ENCODE measurements at regions not wholly inside any gene's neighbourhood (a gene's known extent, or its start where the extent isn't known, plus 50 kb on each side); places are given as distances from the start of the nearest gene placed in this dataset.
"Not testable (repeated sequence)": the region's sequence is repeated elsewhere in the genome, so short reads cannot be mapped to it uniquely, and the experiment has no call there.

- DNase-seq (ENCODE audit: low read depth in 4 of 4, low spot score in 2 of 4), result no peak
These were observed 495.6 kb upstream of the KLF6 start for GRCh38 chr10:4280461-4281189.

- DNase-seq (ENCODE audit: low read depth in 4 of 4, low spot score in 2 of 4), result no peak
These were observed 494.6 kb upstream of the KLF6 start for GRCh38 chr10:4279655-4280054.

GRCh38 chr10:4278186-4278585 is 493.2 kb upstream of the KLF6 start:
- DNase-seq (ENCODE audit: low read depth in 4 of 4, low spot score in 2 of 4), result no peak

DNA sequence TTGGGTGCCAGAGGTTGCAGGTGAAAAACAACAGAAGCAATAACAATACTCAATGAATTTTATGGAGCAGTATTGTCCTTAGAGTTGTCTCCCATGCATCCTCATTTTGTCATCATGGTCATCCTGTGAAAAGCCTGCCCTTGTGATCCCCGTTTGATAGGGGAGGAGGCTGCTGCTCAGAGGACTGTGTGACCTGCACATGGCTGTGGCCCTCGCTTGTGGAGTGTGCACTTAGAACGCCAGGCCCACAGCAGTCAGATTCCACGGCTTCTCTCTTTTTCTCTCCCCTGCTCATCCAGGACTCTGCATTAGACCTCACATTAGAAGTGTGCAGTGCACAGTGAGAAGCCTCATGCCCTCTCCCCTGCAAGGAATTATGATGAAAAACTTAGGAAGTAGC is 491.1 kb upstream of the KLF6 start:
- no peak for DNase-seq (ENCODE audit: low read depth in 4 of 4, low spot score in 2 of 4)

DNA sequence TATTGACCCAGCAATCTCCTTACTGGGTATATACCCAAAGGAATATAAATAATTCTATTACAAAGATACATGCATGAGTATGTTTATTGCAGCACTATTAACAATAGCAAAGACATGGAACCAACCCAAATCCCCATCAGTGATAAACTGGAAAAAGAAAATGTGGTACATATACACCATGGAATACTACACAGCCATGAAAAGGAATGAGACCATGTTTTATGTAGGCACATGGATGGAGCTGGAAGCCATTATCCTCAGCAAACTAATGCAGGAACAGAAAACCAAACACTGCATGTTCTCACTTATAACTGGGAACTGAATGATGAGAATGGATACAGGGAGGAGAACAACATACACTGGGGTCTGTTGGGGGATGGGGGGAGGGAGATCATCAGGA is 489.7 kb upstream of the KLF6 start:
- not testable (repeated sequence) for DNase-seq (ENCODE audit: low read depth in 4 of 4, low spot score in 2 of 4)

- no peak for DNase-seq (ENCODE audit: low read depth in 4 of 4, low spot score in 2 of 4)
These were observed 486.2 kb upstream of the KLF6 start for GRCh38 chr10:4271193-4271592.

DNA sequence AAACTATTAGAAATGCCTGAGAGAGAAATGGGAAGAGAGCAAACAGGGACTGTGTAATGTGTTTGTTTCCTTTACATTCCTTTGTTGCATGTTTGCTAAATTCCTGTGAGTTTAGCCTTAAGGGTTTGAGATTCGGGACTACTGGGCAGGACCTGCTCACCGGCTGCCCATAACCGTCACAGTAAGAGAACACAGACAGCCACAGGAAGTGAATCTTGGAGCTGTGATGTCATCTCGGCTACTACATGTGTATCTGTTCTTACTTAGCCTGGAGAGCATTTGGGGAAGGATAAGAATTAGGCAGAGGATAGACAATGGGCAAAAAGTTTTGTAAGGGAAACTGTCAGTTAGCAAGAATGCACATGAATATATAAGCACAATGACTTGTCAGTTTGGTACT is 485.1 kb upstream of the KLF6 start:
- DNase-seq (ENCODE audit: low read depth in 4 of 4, low spot score in 2 of 4), result no peak

- not testable (repeated sequence) for DNase-seq (ENCODE audit: low read depth in 4 of 4, low spot score in 2 of 4)
These were observed 483.5 kb upstream of the KLF6 start for GRCh38 chr10:4268490-4268889.

GRCh38 chr10:4267086-4267773 is 482.2 kb upstream of the KLF6 start:
- DNase-seq (ENCODE audit: low read depth in 4 of 4, low spot score in 2 of 4), result no peak

GRCh38 chr10:4266416-4267085 is 481.5 kb upstream of the KLF6 start:
- no peak for DNase-seq (ENCODE audit: low read depth in 4 of 4, low spot score in 2 of 4)

DNA sequence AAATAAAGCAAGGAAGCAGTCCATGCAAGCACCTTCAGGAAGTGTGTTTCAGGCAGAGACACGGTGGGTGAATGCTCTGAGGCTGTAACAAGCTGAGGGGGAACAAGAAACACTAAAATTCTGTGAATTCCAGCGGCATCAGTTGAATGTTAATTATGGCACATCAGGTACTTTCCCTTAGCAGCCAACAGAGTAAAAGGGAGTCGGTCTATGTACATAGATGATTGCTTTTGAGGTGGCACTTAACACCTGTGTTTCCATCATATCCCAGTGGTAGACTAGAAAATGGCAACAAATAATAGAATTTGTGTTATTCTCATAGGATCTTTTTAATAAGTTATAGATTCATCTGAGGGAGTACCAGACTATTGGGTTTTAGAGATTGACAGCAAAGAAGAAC is 481.0 kb upstream of the KLF6 start:
- no peak for DNase-seq (ENCODE audit: low read depth in 4 of 4, low spot score in 2 of 4)

DNA sequence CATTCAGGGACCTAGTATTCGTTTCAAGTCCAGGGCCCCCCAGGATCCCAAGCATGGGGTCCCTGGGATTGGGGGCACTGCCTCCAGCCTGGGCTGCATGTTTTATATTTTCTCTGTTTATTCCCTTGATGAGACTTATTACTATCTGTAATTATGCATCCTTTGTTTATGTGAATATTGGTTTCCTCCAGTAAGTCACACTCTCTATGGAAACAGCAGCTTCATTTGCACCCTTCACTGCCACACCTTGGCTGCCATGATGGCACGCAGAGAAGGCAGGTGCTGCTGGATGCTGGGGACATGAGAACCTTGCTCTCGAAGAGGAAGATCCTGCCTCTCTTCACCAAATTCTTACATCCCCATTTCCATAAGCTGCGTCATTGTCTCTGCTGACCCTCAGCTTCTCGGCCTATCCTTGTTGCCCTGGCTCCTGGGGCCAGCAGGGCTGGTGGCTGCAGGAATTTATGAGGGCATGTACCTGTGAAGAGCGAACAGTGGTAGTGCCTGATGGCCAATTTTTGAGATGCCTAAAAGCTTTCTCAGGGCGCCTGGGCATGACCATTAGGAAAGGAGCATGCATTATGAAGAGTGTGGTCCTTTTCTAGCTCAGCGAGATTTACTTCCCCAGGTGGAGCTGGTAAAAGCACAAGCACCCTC is 479.3 kb upstream of the KLF6 start:
- no peak for DNase-seq (ENCODE audit: low read depth in 4 of 4, low spot score in 2 of 4)

- no peak for DNase-seq (ENCODE audit: low read depth in 4 of 4, low spot score in 2 of 4)
These were observed 478.6 kb upstream of the KLF6 start for GRCh38 chr10:4263601-4263921.

GRCh38 chr10:4262870-4263600 is 478.0 kb upstream of the KLF6 start:
- DNase-seq (ENCODE audit: low read depth in 4 of 4, low spot score in 2 of 4), result no peak

DNA sequence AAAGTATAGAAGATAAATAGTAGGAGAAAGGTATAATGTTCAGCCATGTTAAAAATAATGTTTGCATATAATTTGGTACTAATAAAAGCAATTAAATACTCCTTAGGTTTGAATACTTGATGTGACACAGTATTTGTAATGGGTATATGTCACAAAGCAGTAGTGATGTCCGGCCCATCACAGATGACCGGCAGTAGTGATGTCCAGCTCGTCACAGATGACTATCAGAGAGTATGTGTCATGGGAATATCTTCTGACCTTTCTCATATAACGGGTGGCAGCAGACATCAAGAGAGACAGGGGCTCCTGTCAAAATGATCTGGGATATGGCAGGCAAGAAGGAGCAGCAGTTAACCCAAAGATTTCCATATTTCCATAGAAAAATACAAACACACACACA is 477.4 kb upstream of the KLF6 start:
- DNase-seq (ENCODE audit: low read depth in 4 of 4, low spot score in 2 of 4), result no peak

- no peak for DNase-seq (ENCODE audit: low read depth in 4 of 4, low spot score in 2 of 4)
These were observed 475.6 kb upstream of the KLF6 start for GRCh38 chr10:4260483-4261124.

GRCh38 chr10:4257939-4258465 is 473.0 kb upstream of the KLF6 start:
- DNase-seq (ENCODE audit: low read depth in 4 of 4, low spot score in 2 of 4), result no peak

GRCh38 chr10:4256971-4257370 is 472.0 kb upstream of the KLF6 start:
- DNase-seq (ENCODE audit: low read depth in 4 of 4, low spot score in 2 of 4), result no peak

GRCh38 chr10:4255751-4256150 is 470.7 kb upstream of the KLF6 start:
- DNase-seq (ENCODE audit: low read depth in 4 of 4, low spot score in 2 of 4), result no peak
